IPS-18a (cell line): ENCODE measurements at regions not wholly inside any gene's neighbourhood (a gene's known extent, or its start where the extent isn't known, plus 50 kb on each side); places are given as distances from the start of the nearest gene placed in this dataset.

Source experiments
- H3K27ac ChIP-seq: one replicate; pipeline ENCODE4 v1.5.1; 2013; ENCODE audit warnings: low read length
- H3K27me3 ChIP-seq: one replicate; pipeline ENCODE4 v1.6.1; 2013; ENCODE audit warnings: mild to moderate bottlenecking, low read length; ENCODE audit not compliant: control insufficient read depth, insufficient read depth
- H3K36me3 ChIP-seq: one replicate; pipeline ENCODE4 v1.6.1; 2013; ENCODE audit warnings: low read depth, low read length; ENCODE audit not compliant: control insufficient read depth
- H3K4me1 ChIP-seq: one replicate; pipeline ENCODE4 v1.6.1; 2013; ENCODE audit warnings: low read depth, low read length; ENCODE audit not compliant: control insufficient read depth
- H3K4me3 ChIP-seq: one replicate; pipeline ENCODE4 v1.5.1; 2013; ENCODE audit warnings: low read length
- H3K9ac ChIP-seq: one replicate; pipeline ENCODE4 v1.6.1; 2013; ENCODE audit warnings: mild to moderate bottlenecking, low read length, moderate library complexity
- H3K9me3 ChIP-seq: one replicate; pipeline ENCODE4 v1.6.1; 2013; ENCODE audit warnings: low read depth, low read length; ENCODE audit not compliant: control insufficient read depth

DNA sequence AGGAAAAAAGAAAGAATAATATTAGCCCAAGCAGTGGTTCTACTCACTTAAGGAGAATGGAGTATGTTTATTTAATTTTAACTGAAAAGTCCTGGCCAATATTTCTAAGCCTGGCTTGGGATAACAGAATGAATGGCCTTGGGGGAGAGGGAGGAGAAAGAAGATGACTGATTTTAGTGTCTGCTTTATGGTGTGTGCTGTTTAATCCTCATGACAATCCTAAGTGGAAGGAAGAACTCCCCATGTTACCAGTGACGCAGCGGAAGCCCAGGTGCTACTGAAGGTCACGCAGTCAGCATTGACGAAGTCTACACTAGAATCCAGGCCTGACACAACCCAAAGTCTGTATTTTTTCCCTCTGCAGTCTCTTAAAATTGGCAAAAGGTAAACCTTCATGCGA, 50.5 kb downstream of the PALM2AKAP2 start:
- no peak overlapping the region for H3K27ac ChIP-seq
- H3K4me1 ChIP-seq = no peaks in the 10 kb centered on the region
- no peak overlapping the region for H3K9ac ChIP-seq
- no peaks in the 10 kb centered on the region for H3K36me3 ChIP-seq
- H3K4me3 ChIP-seq = no peak overlapping the region
- peaks cover 6% of the 10 kb centered on the region for H3K9me3 ChIP-seq
- H3K27me3 ChIP-seq = no peaks in the 10 kb centered on the region

DNA sequence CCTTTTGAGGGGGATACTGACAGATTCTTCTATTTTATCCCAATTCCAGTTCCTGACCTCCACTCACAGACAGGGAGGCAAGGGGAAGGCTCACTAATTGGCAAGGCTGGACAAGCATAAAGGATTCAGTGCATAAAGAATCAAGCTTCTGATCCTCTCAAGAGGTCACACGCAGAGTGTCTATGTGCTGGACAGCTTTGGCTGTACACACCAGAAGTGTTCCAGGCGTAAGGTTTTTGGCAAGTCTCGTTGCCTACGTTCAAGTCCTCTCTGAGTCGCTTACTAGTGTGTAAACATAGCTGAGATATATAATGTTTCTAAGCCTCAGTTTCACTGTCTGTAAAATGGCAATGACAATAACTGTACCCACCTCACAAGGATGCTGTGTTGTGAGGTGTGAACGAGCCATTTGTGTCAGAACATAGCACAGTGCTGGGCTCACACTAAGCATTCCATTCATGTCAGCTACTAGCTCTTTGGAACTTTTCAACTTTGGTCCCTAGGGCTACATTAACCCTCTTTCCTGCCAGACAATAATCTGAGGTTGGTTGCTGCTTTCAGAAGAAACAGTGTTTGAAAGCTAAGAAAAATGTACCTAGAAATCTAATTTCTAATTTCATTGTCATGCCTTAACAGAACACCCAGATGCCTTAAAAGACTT, 52.1 kb downstream of the PALM2AKAP2 start:
- Histone ChIP-seq H3K27me3 (no peaks in the 10 kb centered on the region), H3K27ac (no peak overlapping the region), H3K9me3 (peaks cover 6% of the 10 kb centered on the region), H3K4me1 (no peaks in the 10 kb centered on the region), H3K4me3 (no peak overlapping the region), H3K9ac (no peak overlapping the region), H3K36me3 (no peaks in the 10 kb centered on the region)

DNA sequence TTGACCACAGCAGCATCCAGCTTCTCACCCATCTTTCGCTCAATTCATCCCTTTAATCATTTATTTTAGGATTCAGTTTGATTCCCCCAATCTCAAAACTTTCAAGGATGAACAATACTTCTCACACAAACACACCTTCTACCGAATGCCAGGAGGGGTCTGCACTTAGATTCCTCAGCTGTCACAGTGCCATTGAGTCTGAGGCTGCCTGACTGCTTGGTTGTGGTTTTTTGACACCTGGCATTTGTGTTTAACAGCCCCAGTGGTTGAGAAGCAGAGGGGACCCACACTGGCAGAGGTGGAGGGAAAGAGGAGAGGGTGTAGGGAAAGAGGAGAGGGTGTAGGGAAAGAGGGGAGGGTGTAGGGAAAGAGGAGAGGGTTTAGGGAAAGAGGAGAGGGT, 54.9 kb downstream of the PALM2AKAP2 start:
- peaks cover 6% of the 10 kb centered on the region for H3K9me3 ChIP-seq
- no peaks in the 10 kb centered on the region for H3K4me1 ChIP-seq
- H3K36me3 ChIP-seq = no peaks in the 10 kb centered on the region
- H3K27me3 ChIP-seq = no peaks in the 10 kb centered on the region
- no peak overlapping the region for H3K9ac ChIP-seq
- H3K4me3 ChIP-seq = no peak overlapping the region
- H3K27ac ChIP-seq = no peak overlapping the region

DNA sequence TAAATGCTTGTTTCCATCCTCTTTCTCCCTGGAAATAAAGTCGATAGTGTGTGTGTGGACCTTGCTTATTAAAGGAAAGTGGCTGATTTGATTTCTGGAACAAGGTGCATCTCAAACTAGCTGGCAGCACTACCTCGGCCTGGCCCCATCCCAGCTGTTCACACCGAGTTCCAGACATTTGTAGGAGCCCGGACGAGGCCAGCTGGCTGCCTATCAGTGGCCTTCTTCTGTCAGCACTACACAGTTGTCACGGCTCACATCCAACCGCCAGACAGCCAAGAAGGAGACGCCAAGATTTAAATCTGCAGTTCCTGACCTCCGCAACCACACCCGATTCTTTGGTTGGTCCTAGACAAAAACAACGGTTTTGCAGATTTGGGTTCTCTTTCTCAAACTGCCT, 63.6 kb downstream of the PALM2AKAP2 start:
- Histone ChIP-seq H3K36me3 (no peaks in the 10 kb centered on the region), H3K4me3 (no peak overlapping the region), H3K4me1 (no peaks in the 10 kb centered on the region), H3K9me3 (no peaks in the 10 kb centered on the region), H3K27ac (no peak overlapping the region), H3K27me3 (no peaks in the 10 kb centered on the region), H3K9ac (no peak overlapping the region)

DNA sequence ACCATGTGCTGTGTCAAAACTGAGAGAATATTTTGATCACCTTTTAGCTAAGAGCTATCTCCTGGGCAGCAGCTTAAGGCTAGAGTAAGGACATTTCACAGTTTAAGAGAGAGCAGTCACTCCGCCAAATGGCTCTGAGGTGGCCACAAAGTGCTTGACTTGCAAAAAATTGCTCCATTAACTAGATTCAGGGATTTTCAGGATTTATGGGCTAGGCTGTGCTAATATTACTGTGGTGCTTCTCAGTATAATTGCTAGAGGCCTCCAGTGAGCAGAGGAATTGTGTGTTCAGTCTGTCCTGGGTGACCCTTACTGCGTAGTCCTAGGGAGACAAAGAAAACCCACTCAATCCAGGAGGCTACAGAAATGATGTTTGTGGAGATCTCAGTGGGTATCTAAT, 65.2 kb downstream of the PALM2AKAP2 start:
- no peaks in the 10 kb centered on the region for H3K36me3 ChIP-seq
- H3K9me3 ChIP-seq = no peaks in the 10 kb centered on the region
- no peaks in the 10 kb centered on the region for H3K27me3 ChIP-seq
- no peak overlapping the region for H3K9ac ChIP-seq
- no peak overlapping the region for H3K27ac ChIP-seq
- H3K4me3 ChIP-seq = no peak overlapping the region
- no peaks in the 10 kb centered on the region for H3K4me1 ChIP-seq

DNA sequence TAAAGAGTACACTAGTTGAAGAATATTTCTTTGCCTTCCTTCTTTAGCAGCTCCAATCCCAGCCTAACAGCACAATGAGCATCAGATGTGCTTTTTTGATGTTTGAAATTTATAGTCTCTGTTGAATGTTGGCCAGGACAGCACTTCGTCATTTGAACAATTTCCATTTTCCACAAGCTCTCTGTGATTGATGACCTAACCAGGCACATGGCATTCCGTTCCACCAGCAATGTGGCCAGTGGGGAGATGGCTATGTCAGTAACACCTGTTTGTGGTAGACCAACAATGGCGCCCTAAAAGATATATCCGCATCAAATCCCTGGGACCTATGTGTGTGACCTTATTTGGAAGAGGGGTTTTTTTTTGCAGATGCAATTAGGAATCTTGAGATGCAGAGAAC, 66.8 kb downstream of the PALM2AKAP2 start:
- no peak overlapping the region for H3K9ac ChIP-seq
- H3K4me1 ChIP-seq = no peaks in the 10 kb centered on the region
- H3K4me3 ChIP-seq = no peak overlapping the region
- no peaks in the 10 kb centered on the region for H3K36me3 ChIP-seq
- no peaks in the 10 kb centered on the region for H3K9me3 ChIP-seq
- H3K27me3 ChIP-seq = no peaks in the 10 kb centered on the region
- no peak overlapping the region for H3K27ac ChIP-seq

DNA sequence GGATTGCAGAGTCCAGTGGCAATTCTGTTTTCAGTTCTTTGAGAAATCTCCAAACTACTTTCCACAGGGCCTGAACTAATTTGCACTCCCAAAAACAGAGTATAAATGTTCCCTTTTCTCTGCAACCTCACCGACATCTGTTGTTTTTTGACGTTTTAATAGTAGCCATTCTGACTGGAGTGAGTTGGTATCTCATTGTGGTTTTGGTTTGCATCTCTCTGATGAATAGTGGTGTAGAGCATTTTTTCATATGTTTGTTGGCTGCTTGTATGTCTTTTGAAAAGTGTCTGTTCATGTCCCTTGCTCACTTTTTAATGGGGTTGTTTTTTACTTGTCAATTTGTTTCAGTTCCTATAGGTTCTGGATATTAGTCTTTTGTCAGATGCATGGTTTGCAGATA, 72.6 kb downstream of the PALM2AKAP2 start:
- Histone ChIP-seq H3K4me1 (peaks cover 3% of the 10 kb centered on the region), H3K4me3 (no peak overlapping the region), H3K27me3 (no peaks in the 10 kb centered on the region), H3K9me3 (no peaks in the 10 kb centered on the region), H3K27ac (no peak overlapping the region), H3K9ac (no peak overlapping the region), H3K36me3 (no peaks in the 10 kb centered on the region)

DNA sequence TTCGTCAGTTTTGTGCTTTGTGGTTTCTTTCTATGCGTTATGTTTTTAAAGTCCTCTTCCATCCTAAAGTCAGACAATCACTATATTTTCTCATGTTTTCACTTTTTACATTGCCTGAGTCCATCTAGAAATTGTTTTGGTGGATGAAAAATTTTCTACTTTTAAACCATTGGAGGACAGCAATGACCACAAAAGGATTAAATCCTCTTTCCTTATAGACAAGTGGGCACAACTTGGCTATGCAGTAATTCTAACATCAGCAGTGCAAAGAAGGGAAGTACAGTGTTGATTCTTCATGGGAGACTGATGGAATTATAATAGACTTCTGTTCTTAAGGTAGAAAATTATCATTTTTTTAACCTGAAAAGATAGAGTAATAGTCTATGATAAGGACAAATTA, 75.5 kb downstream of the PALM2AKAP2 start:
- Histone ChIP-seq H3K9ac (no peak overlapping the region), H3K4me3 (no peak overlapping the region), H3K27ac (no peak overlapping the region), H3K4me1 (peaks cover 3% of the 10 kb centered on the region), H3K27me3 (no peaks in the 10 kb centered on the region), H3K36me3 (no peaks in the 10 kb centered on the region), H3K9me3 (no peaks in the 10 kb centered on the region)

DNA sequence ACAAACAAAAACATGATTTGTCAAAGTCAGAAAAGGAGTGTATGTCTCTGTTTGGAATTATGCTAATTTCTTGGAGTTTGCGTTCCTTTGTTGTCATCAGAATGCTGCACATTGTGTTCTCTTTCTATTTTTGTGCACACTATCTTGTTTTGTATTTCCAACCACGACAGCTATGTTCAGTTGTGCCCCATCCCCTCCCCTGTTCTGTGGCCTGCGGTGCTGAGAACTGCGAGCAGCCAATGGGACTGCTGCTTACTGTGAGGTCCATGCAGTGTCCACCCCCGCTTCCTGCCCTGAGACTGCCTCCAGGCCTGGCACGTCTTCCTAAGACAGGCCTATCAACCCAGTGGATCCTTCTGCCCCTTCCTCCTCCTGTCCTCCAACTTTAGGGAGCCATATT, 76.8 kb downstream of the PALM2AKAP2 start:
- Histone ChIP-seq H3K9me3 (no peaks in the 10 kb centered on the region), H3K9ac (no peak overlapping the region), H3K27ac (no peak overlapping the region), H3K36me3 (no peaks in the 10 kb centered on the region), H3K27me3 (no peaks in the 10 kb centered on the region), H3K4me1 (peaks cover 3% of the 10 kb centered on the region), H3K4me3 (no peak overlapping the region)

DNA sequence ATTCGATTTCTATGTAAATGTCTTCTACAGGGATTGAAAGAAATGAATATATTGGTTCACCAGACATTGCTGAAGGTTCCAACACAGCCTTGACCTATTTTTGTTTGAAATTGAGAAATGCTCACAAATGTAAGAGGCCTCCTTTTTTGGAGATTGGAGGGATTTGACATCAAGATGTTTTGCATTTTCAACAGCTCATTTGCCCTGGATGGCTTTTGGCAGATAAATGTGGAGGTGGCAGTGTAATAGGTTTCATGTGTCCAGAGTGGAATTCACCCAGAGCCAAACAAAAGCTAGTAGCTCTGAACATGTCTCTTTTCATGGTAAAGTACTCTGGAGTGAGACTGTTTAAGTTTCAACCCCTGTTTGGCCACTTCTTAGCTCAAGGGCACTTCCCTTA, 77.3 kb downstream of the PALM2AKAP2 start:
- H3K4me3 ChIP-seq = no peak overlapping the region
- no peaks in the 10 kb centered on the region for H3K27me3 ChIP-seq
- peaks cover 3% of the 10 kb centered on the region for H3K4me1 ChIP-seq
- no peaks in the 10 kb centered on the region for H3K36me3 ChIP-seq
- H3K27ac ChIP-seq = no peak overlapping the region
- no peaks in the 10 kb centered on the region for H3K9me3 ChIP-seq
- H3K9ac ChIP-seq = no peak overlapping the region

DNA sequence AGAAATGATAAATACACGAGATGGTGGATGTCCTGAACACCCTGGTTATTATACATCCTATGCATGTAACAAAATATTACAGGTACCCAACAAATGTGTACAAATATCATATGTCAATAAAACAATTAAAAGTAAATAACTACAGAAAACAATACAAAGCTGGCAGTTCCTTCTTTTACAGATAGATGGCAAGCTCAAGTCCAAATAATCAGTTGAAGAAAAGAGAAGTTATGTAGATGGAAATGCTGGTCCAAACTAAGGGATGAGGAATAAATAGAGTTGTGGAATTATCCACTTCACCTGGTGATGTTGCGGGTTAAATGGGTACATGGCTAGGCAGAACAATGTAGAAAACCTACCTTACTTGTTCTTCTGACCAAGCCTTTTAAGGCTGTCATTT, 79.4 kb downstream of the PALM2AKAP2 start:
- H3K9ac ChIP-seq = no peak overlapping the region
- no peak overlapping the region for H3K27ac ChIP-seq
- H3K27me3 ChIP-seq = no peaks in the 10 kb centered on the region
- H3K4me1 ChIP-seq = peaks cover 3% of the 10 kb centered on the region
- H3K9me3 ChIP-seq = no peaks in the 10 kb centered on the region
- H3K36me3 ChIP-seq = no peaks in the 10 kb centered on the region
- no peak overlapping the region for H3K4me3 ChIP-seq

DNA sequence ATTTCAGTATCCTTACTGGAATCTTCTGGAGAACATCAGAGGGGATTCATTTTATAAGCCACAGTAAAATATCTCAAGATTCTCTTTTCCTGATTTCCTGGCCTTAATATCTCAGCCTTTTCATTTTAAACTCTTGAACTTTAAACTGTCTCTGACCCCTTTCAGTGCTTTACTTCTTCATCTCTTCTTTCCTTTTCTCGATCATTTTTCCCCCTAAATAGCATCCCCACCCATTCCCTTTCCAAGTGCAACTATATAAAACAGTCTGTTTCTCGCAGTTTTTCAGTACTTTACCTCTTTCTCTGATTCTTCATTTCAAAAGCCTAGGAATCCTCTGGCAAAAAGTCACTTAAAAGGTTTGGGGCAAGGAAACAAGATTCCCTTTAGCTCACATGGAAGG, 80.5 kb downstream of the PALM2AKAP2 start:
- H3K9me3 ChIP-seq = no peaks in the 10 kb centered on the region
- H3K4me3 ChIP-seq = no peak overlapping the region
- no peaks in the 10 kb centered on the region for H3K36me3 ChIP-seq
- H3K27me3 ChIP-seq = no peaks in the 10 kb centered on the region
- H3K27ac ChIP-seq = no peak overlapping the region
- peaks cover 3% of the 10 kb centered on the region for H3K4me1 ChIP-seq
- no peak overlapping the region for H3K9ac ChIP-seq
